GM23248 (cell line): ENCODE measurements at regions not wholly inside any gene's neighbourhood (a gene's known extent, or its start where the extent isn't known, plus 50 kb on each side); places are given as distances from the start of the nearest gene placed in this dataset.

Source experiments
- EZH2 ChIP-seq: fragments of 200-600 bp; sonication (generic); IDR thresholded peaks from 2 replicates; pipeline ENCODE4 v1.6.1; 2018; ENCODE audit warnings: antibody characterized with exemption, mild to moderate bottlenecking; ENCODE audit not compliant: insufficient read depth, poor library complexity, severe bottlenecking
- EZH2phosphoT487 ChIP-seq: fragments of 200-600 bp; sonication (generic); IDR thresholded peaks from 2 replicates; pipeline ENCODE4 v1.6.1; 2018; ENCODE audit warnings: antibody characterized with exemption, moderate library complexity, mild to moderate bottlenecking, low read depth; ENCODE audit not compliant: insufficient read depth

DNA sequence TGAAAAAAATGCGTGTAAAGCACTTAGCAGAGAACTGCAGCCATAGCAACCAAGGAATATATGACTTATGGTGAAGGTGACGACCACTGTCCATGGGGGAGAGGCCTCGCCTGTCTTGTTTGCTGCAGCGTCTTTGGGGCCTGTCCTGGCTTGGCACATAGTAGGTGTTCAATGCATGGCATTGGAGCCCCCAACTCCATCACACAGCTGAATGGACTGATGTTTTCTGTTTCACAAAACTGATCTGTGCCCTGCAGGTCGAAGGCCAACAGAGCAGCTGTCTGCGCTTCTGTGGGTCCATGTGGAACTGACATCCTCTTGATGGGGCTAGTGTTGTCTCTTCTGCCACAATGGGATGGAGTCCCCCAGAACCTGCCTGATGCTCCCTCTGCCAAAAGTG is 296.0 kb downstream of the PTPRU start:
- TF ChIP-seq EZH2: no peak
- no peak for TF ChIP-seq EZH2phosphoT487
